RWPE1 (cell line): ENCODE measurements at regions not wholly inside any gene's neighbourhood (a gene's known extent, or its start where the extent isn't known, plus 50 kb on each side); places are given as distances from the start of the nearest gene placed in this dataset.

Source experiments
- CTCF ChIA-PET: fragments of 350-600 bp; sonication (Branson Sonifier 250); formaldehyde crosslinking; extraction: SDS; loops from one replicate; lab custom pipeline; 2021; lab: Yijun Ruan, JAX
- POLR2A ChIA-PET: fragments of 400-600 bp; formaldehyde crosslinking; extraction: SDS; loops from one replicate; lab custom pipeline; 2020; ENCODE audit warnings: antibody characterized with exemption; ENCODE audit not compliant: low non-redundant PET; lab: Yijun Ruan, JAX
- DNase-seq: peaks from one replicate; pipeline ENCODE4 v3.0.0; 2012; ENCODE audit warnings: low spot score
- H3K27ac ChIP-seq: fragments of 450-650 bp; 2 replicates; pipeline ENCODE4 v1.5.1; 2017
- CTCF ChIP-seq: fragments of 450-650 bp; conservative IDR thresholded peaks from 2 replicates; pipeline ENCODE4 v1.5.1; 2017; ENCODE audit warnings: low read depth, mild to moderate bottlenecking

GRCh38 chr17:34816848-34817247 is 144.4 kb downstream of the CCT6B start:
- peak; percentile 9 for DNase-seq
- no peak overlapping the region for H3K27ac ChIP-seq
- ChIA-PET CTCF (no interaction called here), POLR2A (no interaction called here)
- no peak for TF ChIP-seq CTCF

GRCh38 chr17:34813290-34813689 is 148.0 kb downstream of the CCT6B start:
- ChIA-PET CTCF (no interaction called here), POLR2A (no interaction called here)

GRCh38 chr17:34811561-34811960 is 149.7 kb downstream of the CCT6B start:
- ChIA-PET CTCF (interaction anchor here (0.8 kb wide), 1 partner anchor 10 kb away, joined by 3 read pairs; no protein-coding TSS in a partner anchor), POLR2A (no interaction called here)
- H3K27ac ChIP-seq: no peak overlapping the region
- DNase-seq: no peak
- no peak for TF ChIP-seq CTCF

More at GRCh38 chr17:34813290-34813689, 148.0 kb downstream of the CCT6B start:
- no peak for TF ChIP-seq CTCF
- no peak overlapping the region for H3K27ac ChIP-seq
- no peak for DNase-seq

- no peak for TF ChIP-seq CTCF
- DNase-seq: no peak
- ChIA-PET POLR2A (no interaction called here), CTCF (interaction anchor here (1.0 kb wide), 1 partner anchor 11 kb away, joined by 3 read pairs; no protein-coding TSS in a partner anchor)
- H3K27ac ChIP-seq: no peak overlapping the region
Observed at GRCh38 chr17:34800661-34801060, 160.6 kb downstream of the CCT6B start.

- H3K27ac ChIP-seq: no peak overlapping the region
- ChIA-PET CTCF (no interaction called here), POLR2A (no interaction called here)
- TF ChIP-seq CTCF: no peak
- no peak for DNase-seq
Observed at GRCh38 chr17:34799751-34800150, 161.5 kb downstream of the CCT6B start.

GRCh38 chr17:34798581-34798980 is 162.7 kb downstream of the CCT6B start:
- TF ChIP-seq CTCF: no peak
- no peak for DNase-seq
- no peak overlapping the region for H3K27ac ChIP-seq
- ChIA-PET CTCF (no interaction called here), POLR2A (no interaction called here)
